GM19043 (cell line): ENCODE measurements at regions not wholly inside any gene's neighbourhood (a gene's known extent, or its start where the extent isn't known, plus 50 kb on each side); places are given as distances from the start of the nearest gene placed in this dataset.
"Not testable (repeated sequence)": the region's sequence is repeated elsewhere in the genome, so short reads cannot be mapped to it uniquely, and the experiment has no call there.

ENCODE experiments used
- ATAC-seq: cut with Tn5 transposase; IDR thresholded peaks from one replicate; pipeline ENCODE4 v1.9.1; 2021; ENCODE audit warnings: low read depth; ENCODE audit not compliant: unreplicated experiment

GRCh38 chr5:17951392-17952169 lies 317.3 kb downstream of the TAF11L14 start:
- no peak for ATAC-seq

DNA sequence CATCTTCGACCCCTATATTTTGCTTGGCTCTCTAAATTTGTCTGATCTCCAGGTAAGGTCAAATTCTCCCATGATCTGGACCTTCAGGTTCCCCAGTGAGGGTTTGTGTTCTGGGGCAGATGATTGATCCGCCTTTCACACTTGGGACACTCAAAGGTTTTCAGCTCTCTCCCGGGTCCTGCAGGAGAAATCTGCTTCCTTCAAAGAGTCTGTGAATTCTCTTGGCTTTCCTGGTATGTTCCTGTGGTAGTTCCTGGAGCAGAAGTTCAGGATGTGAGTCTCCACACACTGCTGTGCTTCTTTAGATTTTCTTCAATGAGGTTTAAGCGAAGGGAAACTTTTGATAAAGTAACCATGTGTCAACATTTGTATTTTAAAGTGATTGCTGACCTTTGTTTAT lies 318.0 kb downstream of the TAF11L14 start:
- no peak for ATAC-seq

DNA sequence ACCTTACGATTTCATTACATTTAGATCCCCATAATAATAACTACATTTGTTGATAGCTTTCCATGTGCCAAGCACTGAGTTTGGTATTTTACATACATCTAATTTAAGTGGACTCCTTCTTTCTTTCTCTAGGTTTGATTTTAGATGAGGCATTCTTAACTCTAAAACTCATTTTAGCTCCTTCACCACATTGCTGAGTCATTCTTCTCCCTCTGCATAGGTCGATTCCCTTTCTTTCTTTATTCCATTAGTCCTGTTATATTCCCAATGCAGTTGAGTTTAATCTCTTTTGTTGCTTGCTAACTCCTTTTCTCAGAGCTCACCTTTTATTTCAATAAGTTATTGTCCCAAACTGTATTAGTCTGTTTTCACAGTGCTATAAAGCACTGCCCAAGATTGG lies 329.8 kb downstream of the TAF11L14 start:
- no peak for ATAC-seq

DNA sequence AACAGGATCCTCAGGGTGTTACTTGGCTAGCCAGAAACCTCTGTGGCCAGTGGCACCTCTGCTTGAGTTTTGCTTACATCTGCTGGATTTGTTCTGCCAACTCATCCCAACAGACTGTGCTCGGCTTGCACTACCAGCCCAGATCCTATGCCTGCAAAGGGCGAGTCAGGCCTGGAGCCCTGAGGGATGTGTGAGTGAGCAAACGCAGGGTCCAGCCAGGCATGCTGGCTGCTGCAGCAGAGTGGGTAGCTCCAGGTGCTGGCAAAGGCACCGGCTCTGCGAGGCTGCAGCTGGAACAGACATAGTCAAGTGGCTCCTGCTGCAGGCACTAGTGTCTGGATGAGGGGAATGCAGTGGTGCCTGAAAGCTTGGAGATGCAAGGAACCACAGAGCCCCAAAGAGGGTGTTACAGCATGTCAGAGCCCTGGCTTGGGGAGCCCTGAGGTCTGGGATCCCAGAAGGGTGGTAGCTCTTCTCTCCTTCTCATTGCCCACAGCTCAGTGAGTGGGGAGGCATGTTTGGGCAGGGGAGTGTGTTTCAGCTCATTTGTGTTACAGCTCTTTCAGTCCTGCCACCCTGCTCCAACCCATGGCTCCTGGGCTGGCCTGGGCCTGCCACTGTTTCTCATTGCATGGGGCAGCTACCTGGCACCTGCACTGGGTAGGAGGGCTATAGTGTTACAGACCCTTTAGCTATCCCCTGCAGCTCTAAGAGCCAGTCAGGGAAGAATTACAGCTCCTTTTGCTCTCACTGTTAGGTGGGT lies 332.6 kb downstream of the TAF11L14 start:
- ATAC-seq: no peak

GRCh38 chr5:17976404-17976803 lies 342.1 kb downstream of the TAF11L14 start:
- no peak for ATAC-seq

GRCh38 chr5:17978954-17979353 lies 344.7 kb downstream of the TAF11L14 start:
- no peak for ATAC-seq

DNA sequence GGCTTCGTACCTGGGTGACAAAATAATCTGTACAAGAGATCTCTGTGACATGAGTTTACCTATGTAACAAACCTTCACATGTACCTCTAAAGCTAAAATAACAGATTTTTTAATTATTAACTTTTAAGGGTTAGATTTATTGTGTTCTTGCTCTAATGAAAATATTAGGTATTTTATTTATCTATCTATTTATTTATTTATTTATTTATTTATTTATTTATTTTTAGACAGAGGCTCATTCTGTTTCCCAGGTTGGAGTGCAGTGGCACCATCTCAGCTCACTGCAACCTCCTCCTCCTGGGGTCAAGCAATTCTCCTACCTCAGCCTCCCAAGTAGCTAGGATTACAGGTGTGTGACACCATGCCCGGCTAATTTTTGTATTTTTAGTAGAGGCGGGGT lies 348.4 kb downstream of the TAF11L14 start:
- not testable (repeated sequence) for ATAC-seq

DNA sequence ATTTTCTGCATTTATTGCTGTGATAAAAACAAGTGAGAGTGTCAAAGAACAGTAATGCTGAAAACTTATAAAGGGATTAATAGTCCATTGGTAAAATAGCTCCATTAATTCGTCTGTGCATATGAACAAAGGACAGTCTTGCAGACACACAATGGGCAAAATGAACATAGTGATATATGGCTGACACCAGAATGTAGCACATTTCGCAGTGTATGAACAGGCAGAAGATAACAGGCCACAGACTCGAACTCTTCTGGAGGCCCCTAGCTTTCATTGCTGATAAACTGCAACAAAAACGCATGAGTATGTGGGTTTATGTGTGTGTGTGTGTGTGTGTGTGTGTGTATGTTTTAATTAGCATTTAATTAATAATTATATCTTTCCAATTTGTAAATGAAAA lies 354.8 kb downstream of the TAF11L14 start:
- no peak for ATAC-seq

DNA sequence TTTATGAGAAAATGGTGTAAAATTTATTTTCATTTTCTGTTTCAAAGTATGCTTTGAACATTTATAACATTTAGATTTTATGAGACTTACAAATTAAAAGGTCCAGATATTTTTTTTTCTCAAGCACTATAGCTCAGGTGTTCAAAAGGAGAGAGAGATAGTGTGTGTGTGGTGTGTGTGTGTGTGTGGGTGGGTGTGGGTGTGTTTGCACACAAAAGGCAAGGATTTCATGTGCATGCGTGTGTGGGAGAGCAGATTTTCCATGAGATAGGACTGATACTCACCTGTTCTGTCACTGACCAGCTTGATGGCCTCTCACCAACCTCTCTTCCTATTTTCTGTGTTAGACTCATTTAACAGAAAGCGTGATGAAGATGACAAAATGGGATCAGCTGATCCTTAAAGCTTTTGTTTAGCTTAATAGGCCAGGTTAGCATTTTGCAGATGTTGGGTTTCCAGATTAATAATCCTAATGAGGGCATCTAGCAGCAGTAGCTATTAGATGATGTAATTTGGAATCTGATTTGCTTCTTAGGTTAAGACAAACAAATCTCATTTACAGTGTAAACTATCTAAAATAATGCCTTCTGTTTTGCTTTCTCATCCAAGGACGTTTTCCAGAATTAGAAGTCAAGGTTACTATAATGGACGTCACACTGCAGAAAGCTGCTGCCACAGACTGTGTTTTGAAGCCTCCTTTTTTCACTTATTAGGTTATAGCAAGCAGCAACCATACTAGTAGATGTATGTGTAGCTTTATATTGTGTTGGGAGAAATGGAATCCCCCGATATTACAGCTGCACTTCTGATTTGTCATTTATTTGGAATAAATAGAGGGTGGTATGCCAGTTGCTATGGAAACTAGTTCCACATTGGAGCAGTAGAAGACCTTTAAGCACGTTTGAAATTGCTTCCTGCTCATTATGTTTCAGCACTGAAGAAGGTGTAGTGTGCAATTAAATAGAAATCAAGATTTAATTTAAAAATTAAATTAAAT lies 355.6 kb downstream of the TAF11L14 start:
- no peak for ATAC-seq

- ATAC-seq: no peak
Observed at GRCh38 chr5:17991775-17992174, 357.5 kb downstream of the TAF11L14 start.

GRCh38 chr5:17992291-17992690 lies 358.0 kb downstream of the TAF11L14 start:
- no peak for ATAC-seq

GRCh38 chr5:17995997-17996396 lies 361.7 kb downstream of the TAF11L14 start:
- no peak for ATAC-seq

DNA sequence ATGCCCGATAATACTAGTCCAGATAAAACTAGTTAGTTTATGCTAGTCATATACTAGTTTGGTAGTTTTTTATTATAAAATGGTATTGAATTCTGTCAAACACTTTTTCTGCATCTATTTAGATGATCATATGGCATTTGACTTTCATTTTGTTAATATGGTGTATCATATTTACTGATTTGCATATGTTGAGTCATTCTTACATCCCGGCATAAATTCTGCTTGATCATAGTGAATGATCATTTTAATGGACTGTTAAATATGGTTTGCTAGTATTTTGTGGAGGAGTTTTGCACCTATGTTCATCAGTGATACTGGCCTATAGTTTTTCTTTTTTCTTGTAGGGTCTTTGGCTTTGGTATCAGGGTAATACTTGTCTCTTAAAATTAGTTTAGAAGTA lies 365.6 kb downstream of the TAF11L14 start:
- no peak for ATAC-seq

DNA sequence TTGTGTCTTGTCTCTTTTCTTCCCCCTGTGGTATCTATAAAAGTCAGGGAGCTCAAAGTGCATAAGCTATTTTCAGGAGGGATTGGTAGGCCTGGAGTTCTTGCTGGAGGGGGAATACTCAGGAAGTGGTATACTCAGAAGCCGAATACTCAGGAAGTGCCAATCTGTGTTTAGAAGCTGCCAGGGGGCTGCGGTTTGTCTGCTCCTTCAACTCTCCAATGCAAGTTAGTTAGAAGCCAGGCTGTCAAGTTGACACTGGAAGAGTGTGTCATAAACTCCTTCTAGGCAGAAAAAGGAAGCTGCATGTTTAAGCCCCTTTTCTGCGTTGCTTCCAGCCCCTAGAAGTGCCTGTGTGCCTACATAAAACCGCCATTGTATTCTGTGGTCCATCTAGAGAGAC lies 366.5 kb downstream of the TAF11L14 start:
- no peak for ATAC-seq

DNA sequence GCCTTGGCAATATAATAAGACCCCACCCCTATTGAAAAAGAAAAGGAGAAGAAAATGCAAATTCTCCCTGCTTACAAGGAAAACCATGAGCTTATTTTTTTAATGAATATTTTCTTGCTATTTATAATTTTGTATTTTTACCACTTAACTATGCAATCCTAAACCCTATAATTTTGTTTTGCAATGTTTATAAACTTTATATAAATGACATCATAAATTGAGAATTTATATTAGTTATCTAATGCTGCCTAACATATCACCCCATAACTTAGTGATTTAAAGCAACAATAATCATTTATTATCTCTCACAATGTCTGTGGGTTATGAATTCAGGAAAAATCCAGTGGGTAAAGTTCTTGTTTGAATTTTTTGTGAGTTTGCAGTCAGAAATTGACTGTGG lies 369.1 kb downstream of the TAF11L14 start:
- no peak for ATAC-seq

- ATAC-seq: no peak
Observed at GRCh38 chr5:18003784-18004183, 369.5 kb downstream of the TAF11L14 start.

DNA sequence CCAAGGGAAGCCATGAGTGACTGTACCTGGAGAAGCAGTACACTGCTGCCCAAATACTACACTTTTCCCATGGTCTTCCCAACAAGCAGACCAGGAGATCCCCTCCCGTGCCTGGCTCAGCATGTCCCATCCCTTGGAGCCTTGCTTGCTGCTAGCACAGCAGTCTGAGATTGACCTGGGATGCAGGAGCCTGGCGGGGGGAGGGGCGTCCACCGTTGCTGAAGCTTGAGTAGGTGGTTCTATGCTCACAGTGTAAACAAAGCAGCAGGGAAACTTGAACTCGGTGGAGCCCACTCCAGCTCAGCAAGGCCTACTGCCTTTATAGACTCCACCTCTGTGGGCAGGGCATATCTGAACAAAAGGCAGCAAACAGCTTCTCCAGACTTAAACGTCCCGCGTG lies 372.0 kb downstream of the TAF11L14 start:
- ATAC-seq: not testable (repeated sequence)

GRCh38 chr5:18008940-18009339 lies 374.7 kb downstream of the TAF11L14 start:
- ATAC-seq: no peak

DNA sequence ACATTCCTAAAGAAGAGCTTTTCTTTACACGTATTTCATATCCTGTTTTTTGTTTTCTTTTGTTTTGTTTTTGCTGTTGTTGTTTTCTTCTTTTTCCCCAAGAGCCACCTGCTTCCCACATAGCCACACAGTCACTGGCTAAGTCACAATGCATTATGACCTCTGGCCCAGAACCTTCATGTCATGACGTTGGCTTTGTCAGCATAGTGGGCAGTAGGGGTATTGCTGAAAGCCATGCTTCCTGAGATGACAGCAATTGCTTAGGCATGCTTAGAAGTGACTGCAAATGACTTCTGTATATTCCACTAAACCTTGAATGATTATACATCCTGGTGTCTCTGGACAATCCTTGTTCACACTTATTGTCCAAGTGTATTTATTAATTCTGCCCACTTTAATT lies 375.8 kb downstream of the TAF11L14 start:
- ATAC-seq: no peak

DNA sequence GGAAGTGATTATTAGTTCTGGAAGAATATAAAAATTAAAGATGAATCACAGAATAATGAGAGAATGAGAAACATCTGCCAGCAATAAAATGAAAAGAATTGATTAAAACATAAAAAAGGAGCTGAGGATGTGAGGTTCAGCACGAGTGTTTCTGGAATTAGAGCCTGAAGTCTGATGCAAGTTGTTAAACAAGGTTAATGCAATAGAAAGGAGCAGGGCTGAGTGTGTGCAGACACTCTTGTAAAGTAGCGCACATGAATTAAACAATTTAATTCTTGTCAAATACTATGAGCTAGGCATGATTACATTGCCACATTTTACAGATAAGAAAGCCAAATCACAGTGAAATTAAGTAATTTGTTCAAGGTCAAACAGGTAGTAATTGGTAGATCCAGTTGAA lies 384.2 kb downstream of the TAF11L14 start:
- ATAC-seq: no peak

DNA sequence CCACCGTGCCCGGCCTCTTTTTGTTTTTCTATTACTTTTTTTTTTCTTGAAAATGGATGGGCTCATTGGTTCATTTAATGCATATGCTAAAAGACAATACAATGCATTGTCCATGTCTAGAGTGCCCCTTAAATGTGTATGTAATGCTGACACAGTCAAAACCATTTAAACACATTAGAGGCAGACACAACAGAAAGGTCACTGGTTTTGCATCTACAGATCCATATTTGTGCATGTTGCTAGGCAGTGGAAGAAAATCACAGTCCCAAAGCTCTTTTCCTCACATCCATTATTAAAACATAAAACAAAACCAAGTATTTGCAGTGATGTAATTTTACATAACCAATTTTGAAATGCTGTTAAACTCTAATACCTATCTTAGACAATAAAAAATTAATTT lies 389.0 kb downstream of the TAF11L14 start:
- ATAC-seq: no peak
